Adrenal gland (tissue), 9 donors: ENCODE measurements at regions not wholly inside any gene's neighbourhood (a gene's known extent, or its start where the extent isn't known, plus 50 kb on each side); places are given as distances from the start of the nearest gene placed in this dataset.

Experiments used
- DNase-seq, 7 donors: peaks; one replicate each; pipeline ENCODE4 v3.0.0-alpha.2; 2019 to 2020
- H3K27ac ChIP-seq, 5 donors: fragments of 200-600 bp; sonication (generic) in 4 of 5; 1 replicate in 3 of 5; 2 replicates in 2 of 5; pipeline versions ENCODE4 v1.5.1 to v1.8.0; 2016 to 2020; ENCODE audit warnings: mild to moderate bottlenecking in 1 of 5
- H3K27me3 ChIP-seq: fragments of 200-600 bp; 2 replicates; pipeline ENCODE4 v1.8.0; 2021
- H3K36me3 ChIP-seq, 2 donors: fragments of 200-600 bp; replicated peaks in 1 of 2; 1 replicate in 1 of 2; 2 replicates in 1 of 2; pipeline versions ENCODE4 v1.5.1 to v1.8.0; 2018 to 2022
- H3K4me1 ChIP-seq, 2 donors: fragments of 200-600 bp; replicated peaks in 1 of 2; 1 replicate in 1 of 2; 2 replicates in 1 of 2; pipeline versions ENCODE4 v1.5.1 to v1.8.0; 2018 to 2021
- H3K4me3 ChIP-seq, 4 donors: fragments of 200-600 bp; sonication (generic) in 3 of 4; one replicate each; pipeline ENCODE4 v1.5.1; 2016 to 2018
- H3K9me3 ChIP-seq, 3 donors: fragments of 200-600 bp; sonication (generic) in 1 of 3; replicated peaks in 1 of 3; 1 replicate in 2 of 3; 2 replicates in 1 of 3; pipeline versions ENCODE4 v1.5.1 to v1.8.0; 2016 to 2021
- CTCF ChIP-seq, 6 experiments: fragments of 450-650 bp in 4 of 6; fragments of 200-600 bp in 2 of 6; sonication (generic) in 1 of 6; IDR thresholded peaks; 1 replicate in 5 of 6; 2 replicates in 1 of 6; pipeline versions ENCODE4 v1.5.1 to v1.8.0; 2016 to 2021; ENCODE audit warnings: antibody characterized with exemption in 6 of 6, mild to moderate bottlenecking in 2 of 6, moderate library complexity in 1 of 6
- POLR2A ChIP-seq, 2 donors: fragments of 450-650 bp; IDR thresholded peaks; one replicate each; pipeline ENCODE4 v1.6.1; 2017; ENCODE audit warnings: antibody characterized with exemption in 2 of 2, mild to moderate bottlenecking in 2 of 2, moderate library complexity in 1 of 2
- WGBS, 4 donors: extraction: QIAGEN DNeasy Blood & Tissue Kit in 2 of 4; methylation state at CpG; one replicate each; pipeline versions ENCODE4 v1.1.5 to v1.1.7; 2013 to 2017; 5-methylcytosine and 5-hydroxymethylcytosine counted together
- intact Hi-C, 2 donors: fragments of 100-400 bp; cut with DNase I; formaldehyde crosslinking; loops; one replicate each; pipeline versions ENCODE4 v1.14.1 to v1.15.0; 2022 to 2023
- donor health status: healthy with polysubstance abuse.
- donor health status: Bipolar disorder and iron deficiency.
- donor health status: DM: yes; HTN: yes; CAD: no.
- donor health status: DM: no; HTN: no; CAD: no.
- donor health status: DM: no; HTN: no; CAD: no.

- H3K27me3 ChIP-seq: no peaks in the 10 kb centered on the region
- no peaks in the 10 kb centered on the region for H3K36me3 ChIP-seq
- no peaks in the 10 kb centered on the region for H3K4me1 ChIP-seq
- no peak for DNase-seq
- intact Hi-C loops: no loop called here
- H3K9me3 ChIP-seq: no peaks in the 10 kb centered on the region
- H3K4me3 ChIP-seq: no peak overlapping the region
- no peak for TF ChIP-seq POLR2A (IDR thresholded peaks at IDR 0.05)
- TF ChIP-seq CTCF (IDR thresholded peaks at IDR 0.05): no peak
- H3K27ac ChIP-seq: no peak overlapping the region
- WGBS, 4 donors: 65 to 75% (median 73%) methylated on average over 8 of the region's 8 CpGs
Observed at GRCh38 chr6:164409309-164410009, 899.9 kb downstream of the C6orf118 start.

- Histone ChIP-seq H3K4me1 (no peaks in the 10 kb centered on the region), H3K36me3 (no peaks in the 10 kb centered on the region), H3K9me3 (no peaks in the 10 kb centered on the region), H3K4me3 (no peak overlapping the region), H3K27me3 (no peaks in the 10 kb centered on the region), H3K27ac (no peak overlapping the region)
- intact Hi-C loops: no loop called here
- 82 to 87% (median 84%) methylated on average over 5 of the region's 5 CpGs for WGBS, 4 donors
- TF ChIP-seq POLR2A (IDR thresholded peaks at IDR 0.05): no peak
- no peak for TF ChIP-seq CTCF (IDR thresholded peaks at IDR 0.05)
- no peak for DNase-seq
Observed at GRCh38 chr6:164408868-164409267, 900.5 kb downstream of the C6orf118 start.

- Histone ChIP-seq H3K4me3 (no peak overlapping the region), H3K4me1 (no peaks in the 10 kb centered on the region), H3K36me3 (no peaks in the 10 kb centered on the region), H3K27me3 (no peaks in the 10 kb centered on the region), H3K9me3 (no peaks in the 10 kb centered on the region), H3K27ac (no peak overlapping the region)
- 63 to 73% (median 64%) methylated on average over 4 of the region's 4 CpGs for WGBS, 4 donors
- DNase-seq: no peak
- intact Hi-C loops: no loop called here
- TF ChIP-seq POLR2A (IDR thresholded peaks at IDR 0.05) (no peak), CTCF (IDR thresholded peaks at IDR 0.05) (no peak)
Observed at GRCh38 chr6:164404812-164405488, 904.5 kb downstream of the C6orf118 start.

GRCh38 chr6:164401871-164402270 is 907.5 kb downstream of the C6orf118 start:
- TF ChIP-seq POLR2A (IDR thresholded peaks at IDR 0.05): no peak
- no peak for TF ChIP-seq CTCF (IDR thresholded peaks at IDR 0.05)
- DNase-seq: no peak
- Histone ChIP-seq H3K27me3 (no peaks in the 10 kb centered on the region), H3K4me3 (no peak overlapping the region), H3K27ac (no peak overlapping the region), H3K9me3 (no peaks in the 10 kb centered on the region), H3K36me3 (no peaks in the 10 kb centered on the region), H3K4me1 (no peaks in the 10 kb centered on the region)
- 89 to 94% (median 90%) methylated on average over 2 of the region's 2 CpGs for WGBS, 4 donors
- intact Hi-C loops: no loop called here
